A673 (cell line): ENCODE measurements at regions not wholly inside any gene's neighbourhood (a gene's known extent, or its start where the extent isn't known, plus 50 kb on each side); places are given as distances from the start of the nearest gene placed in this dataset.

ENCODE experiments used
- CTCF ChIP-seq: fragments of 300-800, 200-600 bp; sonication (generic); conservative IDR thresholded peaks from 2 replicates; pipeline ENCODE4 v1.5.1; 2017; ENCODE audit warnings: low read depth, mild to moderate bottlenecking, antibody characterized with exemption, low read length, moderate library complexity, mixed read lengths
- EZH2 ChIP-seq: fragments of 200-600 bp; sonication (generic); IDR thresholded peaks from 2 replicates; pipeline ENCODE4 v1.6.1; 2017; ENCODE audit warnings: borderline replicate concordance, low read depth, mild to moderate bottlenecking, mixed read lengths, antibody characterized with exemption, low read length; ENCODE audit not compliant: poor library complexity, severe bottlenecking

GRCh38 chr12:20245491-20245890 lies 122.8 kb upstream of the PDE3A start:
- no peak for TF ChIP-seq CTCF
- no peak for TF ChIP-seq EZH2
